Endothelial cell of umbilical vein (primary cell): ENCODE measurements at regions not wholly inside any gene's neighbourhood (a gene's known extent, or its start where the extent isn't known, plus 50 kb on each side); places are given as distances from the start of the nearest gene placed in this dataset.

Experiments used
- POLR2A ChIP-seq: IDR thresholded peaks from 2 replicates; pipeline ENCODE4 v1.6.1; 2012; ENCODE audit warnings: low read depth, mild to moderate bottlenecking, control low read depth, low read length
- TF ChIP-seq, protein P1 (sequence below), 2 donors: IDR thresholded peaks; 1 replicate in 1 of 2; 2 replicates in 1 of 2; pipeline ENCODE4 v1.5.1; 2011; ENCODE audit warnings: low read length in 2 of 2, mild to moderate bottlenecking in 2 of 2, moderate library complexity in 2 of 2, control low read depth in 1 of 2, inconsistent platforms in 1 of 2, low read depth in 1 of 2; ENCODE audit not compliant: insufficient read depth in 1 of 2; ENCODE audit errors: extremely low read depth in 1 of 2

DNA sequence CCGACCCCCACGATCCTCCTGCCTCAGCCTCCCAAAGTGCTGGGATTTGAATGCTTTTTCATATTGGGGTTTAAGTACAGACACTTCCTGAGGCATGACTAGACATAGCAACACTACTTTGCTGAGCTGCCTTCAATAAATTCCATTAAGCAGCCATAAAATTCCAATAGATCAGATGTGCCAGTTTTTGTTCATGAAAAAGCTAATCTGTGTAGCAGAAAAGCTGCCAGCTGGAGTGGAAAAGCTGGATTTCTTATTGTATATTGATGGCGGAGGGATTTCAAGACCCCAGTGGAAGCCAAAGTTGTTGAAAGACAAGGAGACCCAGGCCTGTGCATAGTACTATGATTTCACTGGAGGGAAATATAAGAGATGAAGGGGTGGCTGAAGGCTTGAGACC is 209.0 kb upstream of the NUDT4 start:
- TF ChIP-seq POLR2A = no peak
- TF ChIP-seq, protein P1, sequence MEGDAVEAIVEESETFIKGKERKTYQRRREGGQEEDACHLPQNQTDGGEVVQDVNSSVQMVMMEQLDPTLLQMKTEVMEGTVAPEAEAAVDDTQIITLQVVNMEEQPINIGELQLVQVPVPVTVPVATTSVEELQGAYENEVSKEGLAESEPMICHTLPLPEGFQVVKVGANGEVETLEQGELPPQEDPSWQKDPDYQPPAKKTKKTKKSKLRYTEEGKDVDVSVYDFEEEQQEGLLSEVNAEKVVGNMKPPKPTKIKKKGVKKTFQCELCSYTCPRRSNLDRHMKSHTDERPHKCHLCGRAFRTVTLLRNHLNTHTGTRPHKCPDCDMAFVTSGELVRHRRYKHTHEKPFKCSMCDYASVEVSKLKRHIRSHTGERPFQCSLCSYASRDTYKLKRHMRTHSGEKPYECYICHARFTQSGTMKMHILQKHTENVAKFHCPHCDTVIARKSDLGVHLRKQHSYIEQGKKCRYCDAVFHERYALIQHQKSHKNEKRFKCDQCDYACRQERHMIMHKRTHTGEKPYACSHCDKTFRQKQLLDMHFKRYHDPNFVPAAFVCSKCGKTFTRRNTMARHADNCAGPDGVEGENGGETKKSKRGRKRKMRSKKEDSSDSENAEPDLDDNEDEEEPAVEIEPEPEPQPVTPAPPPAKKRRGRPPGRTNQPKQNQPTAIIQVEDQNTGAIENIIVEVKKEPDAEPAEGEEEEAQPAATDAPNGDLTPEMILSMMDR (IDR thresholded peaks at IDR 0.05; ENCODE audit: extremely low read depth in 1 of 2, insufficient read depth in 1 of 2, low read depth in 1 of 2, low read length in 2 of 2) = no peak
